ENCODE measurements at regions not wholly inside any gene's neighbourhood (a gene's known extent, or its start where the extent isn't known, plus 50 kb on each side); places are given as distances from the start of the nearest gene placed in this dataset.

GRCh38 chr14:61168141-61168540, 113.0 kb downstream of the TMEM30B start:
- TF ChIP-seq CTCF (IDR thresholded peaks at IDR 0.05) (no peak), POLR2A (IDR thresholded peaks at IDR 0.05) (no peak)
